Adrenal gland (tissue), 9 donors: ENCODE measurements at regions not wholly inside any gene's neighbourhood (a gene's known extent, or its start where the extent isn't known, plus 50 kb on each side); places are given as distances from the start of the nearest gene placed in this dataset.

Source experiments
- DNase-seq, 7 donors: peaks; one replicate each; pipeline ENCODE4 v3.0.0-alpha.2; 2019 to 2020
- H3K27ac ChIP-seq, 5 donors: fragments of 200-600 bp; sonication (generic) in 4 of 5; 1 replicate in 3 of 5; 2 replicates in 2 of 5; pipeline versions ENCODE4 v1.5.1 to v1.8.0; 2016 to 2020; ENCODE audit warnings: mild to moderate bottlenecking in 1 of 5
- H3K27me3 ChIP-seq: fragments of 200-600 bp; 2 replicates; pipeline ENCODE4 v1.8.0; 2021
- H3K36me3 ChIP-seq, 2 donors: fragments of 200-600 bp; replicated peaks in 1 of 2; 1 replicate in 1 of 2; 2 replicates in 1 of 2; pipeline versions ENCODE4 v1.5.1 to v1.8.0; 2018 to 2022
- H3K4me1 ChIP-seq, 2 donors: fragments of 200-600 bp; replicated peaks in 1 of 2; 1 replicate in 1 of 2; 2 replicates in 1 of 2; pipeline versions ENCODE4 v1.5.1 to v1.8.0; 2018 to 2021
- H3K4me3 ChIP-seq, 4 donors: fragments of 200-600 bp; sonication (generic) in 3 of 4; one replicate each; pipeline ENCODE4 v1.5.1; 2016 to 2018
- H3K9me3 ChIP-seq, 3 donors: fragments of 200-600 bp; sonication (generic) in 1 of 3; replicated peaks in 1 of 3; 1 replicate in 2 of 3; 2 replicates in 1 of 3; pipeline versions ENCODE4 v1.5.1 to v1.8.0; 2016 to 2021
- POLR2A ChIP-seq, 2 donors: fragments of 450-650 bp; IDR thresholded peaks; one replicate each; pipeline ENCODE4 v1.6.1; 2017; ENCODE audit warnings: antibody characterized with exemption in 2 of 2, mild to moderate bottlenecking in 2 of 2, moderate library complexity in 1 of 2
- WGBS, 4 donors: extraction: QIAGEN DNeasy Blood & Tissue Kit in 2 of 4; methylation state at CpG; one replicate each; pipeline versions ENCODE4 v1.1.5 to v1.1.7; 2013 to 2017; 5-methylcytosine and 5-hydroxymethylcytosine counted together
- intact Hi-C, 2 donors: fragments of 100-400 bp; cut with DNase I; formaldehyde crosslinking; loops; one replicate each; pipeline versions ENCODE4 v1.14.1 to v1.15.0; 2022 to 2023
- TF ChIP-seq, protein P1 (sequence below), 6 experiments: fragments of 450-650 bp in 4 of 6; fragments of 200-600 bp in 2 of 6; sonication (generic) in 1 of 6; IDR thresholded peaks; 1 replicate in 5 of 6; 2 replicates in 1 of 6; pipeline versions ENCODE4 v1.5.1 to v1.8.0; 2016 to 2021; ENCODE audit warnings: antibody characterized with exemption in 6 of 6, mild to moderate bottlenecking in 2 of 6, moderate library complexity in 1 of 6
- donor health status: healthy with polysubstance abuse.
- donor health status: Bipolar disorder and iron deficiency.
- donor health status: DM: yes; HTN: yes; CAD: no.
- donor health status: DM: no; HTN: no; CAD: no.
- donor health status: DM: no; HTN: no; CAD: no.

GRCh38 chr2:51812138-51812866 lies 780.4 kb upstream of the NRXN1 start:
- Histone ChIP-seq H3K4me1 (no peaks in the 10 kb centered on the region), H3K27me3 (no peaks in the 10 kb centered on the region), H3K27ac (no peak overlapping the region), H3K4me3 (no peak overlapping the region), H3K9me3 (peaks cover 0 to 6% (median 0%) of the 10 kb centered on the region in 3 donors), H3K36me3 (no peaks in the 10 kb centered on the region)
- TF ChIP-seq, protein P1, sequence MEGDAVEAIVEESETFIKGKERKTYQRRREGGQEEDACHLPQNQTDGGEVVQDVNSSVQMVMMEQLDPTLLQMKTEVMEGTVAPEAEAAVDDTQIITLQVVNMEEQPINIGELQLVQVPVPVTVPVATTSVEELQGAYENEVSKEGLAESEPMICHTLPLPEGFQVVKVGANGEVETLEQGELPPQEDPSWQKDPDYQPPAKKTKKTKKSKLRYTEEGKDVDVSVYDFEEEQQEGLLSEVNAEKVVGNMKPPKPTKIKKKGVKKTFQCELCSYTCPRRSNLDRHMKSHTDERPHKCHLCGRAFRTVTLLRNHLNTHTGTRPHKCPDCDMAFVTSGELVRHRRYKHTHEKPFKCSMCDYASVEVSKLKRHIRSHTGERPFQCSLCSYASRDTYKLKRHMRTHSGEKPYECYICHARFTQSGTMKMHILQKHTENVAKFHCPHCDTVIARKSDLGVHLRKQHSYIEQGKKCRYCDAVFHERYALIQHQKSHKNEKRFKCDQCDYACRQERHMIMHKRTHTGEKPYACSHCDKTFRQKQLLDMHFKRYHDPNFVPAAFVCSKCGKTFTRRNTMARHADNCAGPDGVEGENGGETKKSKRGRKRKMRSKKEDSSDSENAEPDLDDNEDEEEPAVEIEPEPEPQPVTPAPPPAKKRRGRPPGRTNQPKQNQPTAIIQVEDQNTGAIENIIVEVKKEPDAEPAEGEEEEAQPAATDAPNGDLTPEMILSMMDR (IDR thresholded peaks at IDR 0.05): no peak
- no peak for TF ChIP-seq POLR2A (IDR thresholded peaks at IDR 0.05)
- WGBS, 4 donors: 60 to 78% (median 69%) methylated on average over 9 of the region's 9 CpGs
- DNase-seq: no peak
- intact Hi-C loops: no loop called here

- Histone ChIP-seq H3K27ac (no peak overlapping the region), H3K9me3 (peaks cover 0 to 6% (median 0%) of the 10 kb centered on the region in 3 donors), H3K36me3 (no peaks in the 10 kb centered on the region), H3K27me3 (no peaks in the 10 kb centered on the region), H3K4me3 (no peak overlapping the region), H3K4me1 (no peaks in the 10 kb centered on the region)
- TF ChIP-seq, protein P1 (IDR thresholded peaks at IDR 0.05): no peak
- no peak for TF ChIP-seq POLR2A (IDR thresholded peaks at IDR 0.05)
- no peak for DNase-seq
- intact Hi-C loops: no loop called here
- 83 to 90% (median 86%) methylated on average over 4 of the region's 4 CpGs for WGBS, 4 donors
Measured at GRCh38 chr2:51810197-51810596, 778.3 kb upstream of the NRXN1 start.

DNA sequence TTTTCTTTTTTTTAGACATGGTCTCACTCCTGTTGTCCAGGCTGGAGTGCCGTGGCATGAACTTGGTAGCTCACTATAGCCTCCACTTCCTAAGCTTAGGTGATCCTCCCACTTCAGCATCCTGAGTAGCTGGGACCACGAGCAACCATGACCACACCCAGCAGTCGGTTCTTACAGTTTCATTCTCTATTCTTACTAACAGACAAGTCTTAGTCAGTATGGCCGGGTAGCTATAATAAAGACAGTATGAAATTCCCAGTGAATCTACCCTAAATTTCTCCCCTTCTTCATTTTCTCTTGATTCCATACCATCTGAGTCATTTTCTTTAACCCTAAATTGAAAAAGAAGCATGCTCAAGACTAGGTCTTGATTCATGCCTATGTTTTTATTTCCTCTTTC lies 775.3 kb upstream of the NRXN1 start:
- TF ChIP-seq POLR2A (IDR thresholded peaks at IDR 0.05): no peak
- TF ChIP-seq, protein P1 (IDR thresholded peaks at IDR 0.05): no peak

GRCh38 chr2:51795248-51795888 lies 763.4 kb upstream of the NRXN1 start:
- intact Hi-C loops: no loop called here
- no peak for TF ChIP-seq POLR2A (IDR thresholded peaks at IDR 0.05)
- TF ChIP-seq, protein P1 (IDR thresholded peaks at IDR 0.05): no peak
- Histone ChIP-seq H3K9me3 (no peaks in the 10 kb centered on the region), H3K27me3 (no peaks in the 10 kb centered on the region), H3K4me1 (no peaks in the 10 kb centered on the region), H3K27ac (no peak overlapping the region), H3K4me3 (no peak overlapping the region), H3K36me3 (no peaks in the 10 kb centered on the region)
- WGBS, 4 donors: 71 to 92% (median 77%) methylated on average over 4 to 6 of the region's 6 CpGs
- no peak for DNase-seq

More for the DNA sequence above, 775.3 kb upstream of the NRXN1 start:
- no peaks in the 10 kb centered on the region for H3K36me3 ChIP-seq
- H3K4me1 ChIP-seq: no peaks in the 10 kb centered on the region
- no peak overlapping the region for H3K27ac ChIP-seq
- peaks cover 0 to 6% (median 0%) of the 10 kb centered on the region in 3 donors for H3K9me3 ChIP-seq
- intact Hi-C loops: no loop called here
- no peaks in the 10 kb centered on the region for H3K27me3 ChIP-seq
- 71 to 83% (median 75%) methylated on average over 4 of the region's 4 CpGs for WGBS, 4 donors
- H3K4me3 ChIP-seq: no peak overlapping the region
- no peak for DNase-seq
